ENCODE measurements at regions not wholly inside any gene's neighbourhood (a gene's known extent, or its start where the extent isn't known, plus 50 kb on each side); places are given as distances from the start of the nearest gene placed in this dataset.

DNA sequence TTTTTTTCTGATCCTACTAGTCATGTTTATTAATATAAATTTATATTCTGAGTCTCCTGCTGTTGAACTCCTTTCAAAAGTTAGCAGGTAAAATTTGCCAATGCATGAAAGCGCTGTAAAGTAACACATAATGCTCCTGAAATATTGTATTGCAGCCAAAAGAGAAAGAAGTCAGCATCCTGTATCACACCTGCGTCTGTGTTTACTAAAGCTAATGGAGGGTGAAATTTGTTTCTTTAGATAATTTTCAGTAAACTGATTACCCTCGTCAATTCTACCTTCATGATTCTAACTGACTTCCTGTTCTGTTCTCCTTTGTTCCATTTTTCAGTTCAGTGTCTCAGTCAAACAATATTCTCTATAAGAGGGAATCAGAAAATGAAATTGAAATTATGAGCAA is 415.4 kb downstream of the CDH9 start:
- no peaks in the 10 kb centered on the region for H3K36me3 ChIP-seq (replicated peaks)
- in situ Hi-C loops (cut with HindIII; ENCODE audit: low pct_ligation_motif_present, low sequenced_read_pairs), result no loop called here
- no peak overlapping the region for H3K27ac ChIP-seq
- TF ChIP-seq, protein P1, sequence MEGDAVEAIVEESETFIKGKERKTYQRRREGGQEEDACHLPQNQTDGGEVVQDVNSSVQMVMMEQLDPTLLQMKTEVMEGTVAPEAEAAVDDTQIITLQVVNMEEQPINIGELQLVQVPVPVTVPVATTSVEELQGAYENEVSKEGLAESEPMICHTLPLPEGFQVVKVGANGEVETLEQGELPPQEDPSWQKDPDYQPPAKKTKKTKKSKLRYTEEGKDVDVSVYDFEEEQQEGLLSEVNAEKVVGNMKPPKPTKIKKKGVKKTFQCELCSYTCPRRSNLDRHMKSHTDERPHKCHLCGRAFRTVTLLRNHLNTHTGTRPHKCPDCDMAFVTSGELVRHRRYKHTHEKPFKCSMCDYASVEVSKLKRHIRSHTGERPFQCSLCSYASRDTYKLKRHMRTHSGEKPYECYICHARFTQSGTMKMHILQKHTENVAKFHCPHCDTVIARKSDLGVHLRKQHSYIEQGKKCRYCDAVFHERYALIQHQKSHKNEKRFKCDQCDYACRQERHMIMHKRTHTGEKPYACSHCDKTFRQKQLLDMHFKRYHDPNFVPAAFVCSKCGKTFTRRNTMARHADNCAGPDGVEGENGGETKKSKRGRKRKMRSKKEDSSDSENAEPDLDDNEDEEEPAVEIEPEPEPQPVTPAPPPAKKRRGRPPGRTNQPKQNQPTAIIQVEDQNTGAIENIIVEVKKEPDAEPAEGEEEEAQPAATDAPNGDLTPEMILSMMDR (IDR thresholded peaks at IDR 0.05; ENCODE audit: low read depth, low read length, missing control alignments), result no peak
- DNase-seq, result no peak
- no peaks in the 10 kb centered on the region for H3K27me3 ChIP-seq (replicated peaks)
- H3K4me3 ChIP-seq (ENCODE audit: low read depth, low read length), result no peak overlapping the region

DNA sequence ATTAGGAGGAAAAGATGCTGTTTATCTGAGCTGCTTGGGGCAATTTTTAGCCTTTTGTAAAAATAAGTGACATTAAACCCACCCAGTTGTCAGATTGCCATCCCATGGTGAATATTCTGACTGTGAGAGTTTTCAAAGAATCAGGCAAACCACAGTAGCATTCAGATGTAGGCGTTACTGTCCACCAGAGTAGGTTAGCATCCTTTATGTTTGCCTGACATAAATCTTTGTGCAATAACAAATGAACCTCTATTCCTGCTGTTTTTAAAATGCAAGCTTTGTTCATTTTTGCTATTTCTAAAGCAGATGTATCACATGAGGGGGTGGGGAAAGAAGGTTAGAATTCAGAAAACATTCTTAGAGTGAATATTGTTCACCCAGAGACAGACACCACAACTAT is 427.8 kb downstream of the CDH9 start:
- TF ChIP-seq, protein P1 (IDR thresholded peaks at IDR 0.05; ENCODE audit: low read depth, low read length, missing control alignments), result no peak
- DNase-seq, result no peak
- in situ Hi-C loops (cut with HindIII; ENCODE audit: low pct_ligation_motif_present, low sequenced_read_pairs), result no loop called here
- Histone ChIP-seq H3K27me3 (replicated peaks) (no peaks in the 10 kb centered on the region), H3K27ac (no peak overlapping the region), H3K36me3 (replicated peaks) (no peaks in the 10 kb centered on the region), H3K4me3 (ENCODE audit: low read depth, low read length) (no peak overlapping the region)

DNA sequence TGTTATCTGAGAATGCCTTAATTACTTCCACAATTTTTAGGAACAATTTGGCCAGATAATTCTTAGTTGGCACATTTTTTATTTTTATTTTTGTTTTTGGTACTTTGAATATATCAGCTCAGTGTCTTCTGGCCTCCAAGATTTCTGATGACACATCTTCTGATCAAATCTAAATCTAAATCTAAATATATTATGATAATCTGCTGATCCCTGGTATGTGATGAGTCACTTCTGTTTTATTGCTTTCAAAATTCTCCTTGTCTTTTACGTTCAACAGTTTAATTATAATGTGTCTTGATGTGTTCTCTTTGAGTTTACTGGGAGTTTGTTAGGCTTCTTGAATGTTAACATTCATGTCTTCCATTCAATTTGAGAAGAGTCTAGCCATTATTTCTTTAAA is 436.8 kb downstream of the CDH9 start:
- TF ChIP-seq, protein P1 (IDR thresholded peaks at IDR 0.05; ENCODE audit: low read depth, low read length, missing control alignments), result no peak
- no peak for DNase-seq
- H3K27ac ChIP-seq, result no peak overlapping the region
- no peaks in the 10 kb centered on the region for H3K36me3 ChIP-seq (replicated peaks)
- no peaks in the 10 kb centered on the region for H3K27me3 ChIP-seq (replicated peaks)
- no peak overlapping the region for H3K4me3 ChIP-seq (ENCODE audit: low read depth, low read length)
- in situ Hi-C loops (cut with HindIII; ENCODE audit: low pct_ligation_motif_present, low sequenced_read_pairs), result no loop called here

DNA sequence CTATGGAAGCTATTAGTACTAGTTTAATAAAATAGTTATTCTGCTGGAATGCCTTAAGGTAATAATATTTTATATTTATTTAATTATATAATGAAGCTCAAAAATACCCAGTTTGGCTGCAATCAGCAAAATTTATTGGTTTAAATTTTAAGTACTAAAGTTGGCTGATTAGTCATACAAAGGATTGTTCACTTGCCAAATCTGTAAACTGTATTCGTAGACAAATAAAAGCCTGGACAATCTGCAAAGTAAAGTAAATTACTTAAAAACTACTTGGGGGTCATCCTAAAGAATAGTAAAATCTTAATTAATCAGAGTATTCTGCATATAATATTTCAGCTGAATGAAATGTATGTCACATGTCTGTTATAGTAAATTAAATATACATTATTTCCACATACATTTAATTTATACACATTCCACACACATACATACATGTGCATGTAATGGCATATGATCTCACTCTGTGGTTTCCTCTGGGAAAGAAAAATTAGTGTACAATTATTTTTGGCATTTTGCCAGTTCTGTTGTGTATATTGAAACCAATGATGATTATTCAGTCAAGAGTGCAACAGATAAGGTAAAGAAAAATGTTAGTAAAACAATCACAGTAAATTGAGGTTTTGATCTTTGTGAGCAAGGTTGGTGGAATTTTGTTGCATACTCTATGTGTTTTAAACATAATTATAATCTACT is 455.9 kb downstream of the CDH9 start:
- Histone ChIP-seq H3K27me3 (replicated peaks) (no peaks in the 10 kb centered on the region), H3K27ac (no peak overlapping the region)
- DNase-seq, result no peak

DNA sequence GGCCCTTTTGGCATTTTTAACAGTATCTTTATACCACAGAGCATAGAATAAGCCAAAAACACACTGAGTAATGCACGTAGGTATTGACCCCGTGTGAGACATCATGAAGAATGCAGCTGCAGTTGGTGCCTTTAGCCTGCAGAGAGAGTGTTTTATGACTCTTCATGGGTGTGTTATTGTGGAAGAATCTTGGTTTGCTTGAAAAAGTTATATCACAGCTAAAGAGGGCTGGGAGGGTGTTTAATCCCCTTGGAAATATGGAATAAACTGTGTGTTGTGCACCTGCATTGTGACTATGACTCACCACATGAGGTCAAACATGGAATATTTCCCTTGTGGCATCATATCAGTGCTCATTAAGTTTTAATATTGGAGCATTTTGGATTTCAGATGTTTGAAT is 458.7 kb downstream of the CDH9 start:
- Histone ChIP-seq H3K4me3 (ENCODE audit: low read depth, low read length) (no peak overlapping the region), H3K36me3 (replicated peaks) (no peaks in the 10 kb centered on the region), H3K27me3 (replicated peaks) (no peaks in the 10 kb centered on the region), H3K27ac (no peak overlapping the region)
- TF ChIP-seq, protein P1 (IDR thresholded peaks at IDR 0.05; ENCODE audit: low read depth, low read length, missing control alignments), result no peak
- in situ Hi-C loops (cut with HindIII; ENCODE audit: low pct_ligation_motif_present, low sequenced_read_pairs), result no loop called here
- no peak for DNase-seq

More for the DNA sequence above, 455.9 kb downstream of the CDH9 start:
- Histone ChIP-seq H3K36me3 (replicated peaks) (no peaks in the 10 kb centered on the region), H3K4me3 (ENCODE audit: low read depth, low read length) (no peak overlapping the region)
- in situ Hi-C loops (cut with HindIII; ENCODE audit: low pct_ligation_motif_present, low sequenced_read_pairs), result no loop called here
- TF ChIP-seq, protein P1 (IDR thresholded peaks at IDR 0.05; ENCODE audit: low read depth, low read length, missing control alignments), result no peak

DNA sequence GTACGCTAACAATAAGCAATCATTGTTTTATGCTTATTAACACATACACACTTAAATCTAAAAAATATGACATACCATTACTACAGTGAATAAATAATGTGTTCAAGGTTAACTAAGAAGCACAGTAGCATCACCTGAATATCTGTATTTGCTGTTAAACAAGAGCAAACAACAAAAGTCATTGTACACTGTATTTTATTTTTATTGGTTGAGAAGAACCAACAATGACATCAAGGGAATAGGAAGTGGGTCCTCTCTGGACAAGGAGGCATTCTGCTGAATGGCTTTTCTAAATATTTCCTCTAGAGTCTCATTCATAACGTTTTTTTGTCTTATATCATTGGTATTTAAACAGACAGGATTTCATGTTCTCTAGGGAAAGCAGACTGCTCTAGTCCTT is 460.4 kb downstream of the CDH9 start:
- no peak for DNase-seq
- H3K4me3 ChIP-seq (ENCODE audit: low read depth, low read length), result no peak overlapping the region
- in situ Hi-C loops (cut with HindIII; ENCODE audit: low pct_ligation_motif_present, low sequenced_read_pairs), result no loop called here
- H3K27ac ChIP-seq, result no peak overlapping the region
- TF ChIP-seq, protein P1 (IDR thresholded peaks at IDR 0.05; ENCODE audit: low read depth, low read length, missing control alignments), result no peak
- no peaks in the 10 kb centered on the region for H3K36me3 ChIP-seq (replicated peaks)
- H3K27me3 ChIP-seq (replicated peaks), result no peaks in the 10 kb centered on the region

Data from brain microvascular endothelial cell (primary cell).